ENCODE measurements at regions not wholly inside any gene's neighbourhood (a gene's known extent, or its start where the extent isn't known, plus 50 kb on each side); places are given as distances from the start of the nearest gene placed in this dataset.

DNA sequence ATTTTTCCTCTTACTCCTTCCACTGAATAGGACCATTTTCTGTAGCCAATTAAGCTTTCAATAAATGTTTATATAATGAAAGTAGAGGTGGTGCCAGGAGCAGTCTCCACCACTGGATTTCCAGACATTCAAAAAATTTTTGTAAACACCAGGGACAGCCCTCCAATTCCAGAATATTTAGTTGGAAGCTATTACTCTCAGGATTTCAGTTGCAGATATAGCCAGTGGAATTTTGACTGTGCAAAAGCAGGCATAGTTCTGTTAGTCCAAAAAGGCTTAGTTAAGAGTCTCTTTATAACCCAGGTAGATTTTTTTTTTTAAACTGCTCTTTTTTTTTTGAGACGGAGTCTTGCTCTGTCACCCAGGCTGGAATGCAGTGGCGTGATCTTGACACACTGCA, 138.1 kb upstream of the DMRT1 start:
- DNase-seq (no peak), ATAC-seq (no peak)
- intact Hi-C loops (cut with DNase I): no loop called here
- TF ChIP-seq, protein P1, sequence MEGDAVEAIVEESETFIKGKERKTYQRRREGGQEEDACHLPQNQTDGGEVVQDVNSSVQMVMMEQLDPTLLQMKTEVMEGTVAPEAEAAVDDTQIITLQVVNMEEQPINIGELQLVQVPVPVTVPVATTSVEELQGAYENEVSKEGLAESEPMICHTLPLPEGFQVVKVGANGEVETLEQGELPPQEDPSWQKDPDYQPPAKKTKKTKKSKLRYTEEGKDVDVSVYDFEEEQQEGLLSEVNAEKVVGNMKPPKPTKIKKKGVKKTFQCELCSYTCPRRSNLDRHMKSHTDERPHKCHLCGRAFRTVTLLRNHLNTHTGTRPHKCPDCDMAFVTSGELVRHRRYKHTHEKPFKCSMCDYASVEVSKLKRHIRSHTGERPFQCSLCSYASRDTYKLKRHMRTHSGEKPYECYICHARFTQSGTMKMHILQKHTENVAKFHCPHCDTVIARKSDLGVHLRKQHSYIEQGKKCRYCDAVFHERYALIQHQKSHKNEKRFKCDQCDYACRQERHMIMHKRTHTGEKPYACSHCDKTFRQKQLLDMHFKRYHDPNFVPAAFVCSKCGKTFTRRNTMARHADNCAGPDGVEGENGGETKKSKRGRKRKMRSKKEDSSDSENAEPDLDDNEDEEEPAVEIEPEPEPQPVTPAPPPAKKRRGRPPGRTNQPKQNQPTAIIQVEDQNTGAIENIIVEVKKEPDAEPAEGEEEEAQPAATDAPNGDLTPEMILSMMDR (IDR thresholded peaks at IDR 0.05): no peak
- no peak for TF ChIP-seq POLR2A (IDR thresholded peaks at IDR 0.05)
- H3K36me3 ChIP-seq: peaks cover 0 to 13% (median 0%) of the 10 kb centered on the region in 9 donors
- no peak overlapping the region for H3K4me3 ChIP-seq
- H3K27me3 ChIP-seq: peaks cover 0 to 3% (median 0%) of the 10 kb centered on the region in 9 donors
- no peaks in the 10 kb centered on the region for H3K9me3 ChIP-seq
- peak overlapping the region in 7 of 12 donors; percentile 10 to 66 (median 31) for H3K27ac ChIP-seq
- 49 to 79% (median 65%) methylated on average over 2 of the region's 2 CpGs for WGBS, 4 donors
- peaks cover 4 to 73% (median 23%) of the 10 kb centered on the region in 12 donors for H3K4me1 ChIP-seq

GRCh38 chr9:706073-706472, 135.4 kb upstream of the DMRT1 start:
- H3K27me3 ChIP-seq: peaks cover 0 to 4% (median 0%) of the 10 kb centered on the region in 9 donors
- H3K36me3 ChIP-seq: peaks cover 0 to 11% (median 4%) of the 10 kb centered on the region in 9 donors
- WGBS, 4 donors: 58 to 67% (median 59%) methylated on average over 2 of the region's 2 CpGs
- H3K4me1 ChIP-seq: peaks cover 4 to 62% (median 33%) of the 10 kb centered on the region in 12 donors
- DNase-seq (no peak), ATAC-seq (no peak)
- peak overlapping the region in 8 of 12 donors; percentile 3 to 85 (median 71) for H3K27ac ChIP-seq
- intact Hi-C loops (cut with DNase I): loop anchor here in 1 of 10 donors (5.0 kb wide), 1 partner anchor 36 kb away; no protein-coding TSS in a partner anchor
- H3K9me3 ChIP-seq: no peaks in the 10 kb centered on the region
- H3K4me3 ChIP-seq: peak overlapping the region in 7 of 12 donors; percentile 50 to 68 (median 57)
- TF ChIP-seq, protein P1 (IDR thresholded peaks at IDR 0.05): no peak
- TF ChIP-seq POLR2A (IDR thresholded peaks at IDR 0.05): no peak

GRCh38 chr9:706606-707459, 134.7 kb upstream of the DMRT1 start:
- Histone ChIP-seq H3K36me3 (peaks cover 0 to 18% (median 11%) of the 10 kb centered on the region in 9 donors), H3K4me3 (peak overlapping the region; percentile 20 to 68 (median 58)), H3K27ac (peak overlapping the region; percentile 42 to 85 (median 64)), H3K27me3 (peaks cover 0 to 4% (median 0%) of the 10 kb centered on the region in 9 donors), H3K4me1 (peaks cover 4 to 57% (median 33%) of the 10 kb centered on the region in 12 donors), H3K9me3 (no peaks in the 10 kb centered on the region)
- intact Hi-C loops (cut with DNase I): loop anchor here in 1 of 10 donors (5.0 kb wide), 1 partner anchor 35 kb away; no protein-coding TSS in a partner anchor
- TF ChIP-seq, protein P1 (IDR thresholded peaks at IDR 0.05): no peak
- no peak for TF ChIP-seq POLR2A (IDR thresholded peaks at IDR 0.05)
- WGBS, 4 donors: 9 to 17% (median 14%) methylated on average over 22 to 51 of the region's 51 CpGs
- peak; percentile 23 to 70 (median 66) for ATAC-seq
- DNase-seq: peak; percentile 60 to 84 (median 70)

DNA sequence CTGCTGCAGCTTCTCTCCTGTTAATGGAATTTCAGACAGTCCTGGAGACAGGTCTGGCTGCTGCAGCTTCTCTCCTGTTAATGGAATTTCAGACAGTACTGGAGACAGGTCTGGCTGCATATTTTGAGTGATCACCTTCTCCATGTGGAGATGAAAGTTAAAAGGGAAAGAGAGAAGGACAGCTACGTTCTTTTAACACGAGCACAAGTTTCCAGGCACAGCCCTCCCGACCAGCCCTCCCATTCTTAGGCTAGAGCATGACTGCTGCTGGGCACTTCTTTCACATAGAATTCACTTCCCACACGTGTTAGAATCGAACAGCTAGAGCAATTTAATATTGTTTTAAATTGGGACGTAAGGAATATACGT, 133.3 kb upstream of the DMRT1 start:
- Histone ChIP-seq H3K36me3 (peaks cover 0 to 32% (median 22%) of the 10 kb centered on the region in 9 donors), H3K27me3 (peaks cover 0 to 4% (median 0%) of the 10 kb centered on the region in 9 donors), H3K27ac (peak overlapping the region in 10 of 12 donors; percentile 46 to 82 (median 68)), H3K9me3 (no peaks in the 10 kb centered on the region), H3K4me1 (peaks cover 4 to 65% (median 36%) of the 10 kb centered on the region in 12 donors), H3K4me3 (peak overlapping the region in 7 of 12 donors; percentile 16 to 47 (median 26))
- TF ChIP-seq POLR2A (IDR thresholded peaks at IDR 0.05): no peak
- TF ChIP-seq, protein P1 (IDR thresholded peaks at IDR 0.05): no peak
- intact Hi-C loops (cut with DNase I): loop anchor here in 2 of 10 donors (2.0 to 5.0 kb wide), 2 partner anchors 33 to 34 kb away; no protein-coding TSS in a partner anchor
- DNase-seq (no peak), ATAC-seq (no peak)
- WGBS, 4 donors: 22 to 43% (median 33%) methylated on average over 7 of the region's 7 CpGs

Measured in heart left ventricle (tissue), 16 donors.